MM.1S (cell line): ENCODE measurements at regions not wholly inside any gene's neighbourhood (a gene's known extent, or its start where the extent isn't known, plus 50 kb on each side); places are given as distances from the start of the nearest gene placed in this dataset.

Experiments
- DNase-seq: peaks from one replicate; pipeline ENCODE4 v3.0.0-alpha.2; 2015
- H2AFZ ChIP-seq: fragments of 300-600 bp; sonication (generic); 2 replicates; pipeline ENCODE4 v1.6.0; 2016; ENCODE audit warnings: antibody characterized with exemption, low read length
- H3F3A ChIP-seq: fragments of 300-600 bp; sonication (generic); 2 replicates; pipeline ENCODE4 v1.6.1; 2016; ENCODE audit warnings: mild to moderate bottlenecking, antibody characterized with exemption, low read length, moderate library complexity, mixed read lengths; ENCODE audit not compliant: insufficient read depth
- H3K27ac ChIP-seq: fragments of 300-600 bp; sonication (generic); 2 replicates; pipeline ENCODE4 v1.5.1; 2016; ENCODE audit warnings: mild to moderate bottlenecking, low read length
- H3K27me3 ChIP-seq: fragments of 300-600 bp; sonication (generic); replicated peaks from 2 replicates; pipeline ENCODE4 v1.6.0; 2016; ENCODE audit warnings: low read length; ENCODE audit not compliant: insufficient read depth
- H3K36me3 ChIP-seq: fragments of 300-600 bp; sonication (generic); replicated peaks from 2 replicates; pipeline ENCODE4 v1.6.1; 2016; ENCODE audit warnings: mild to moderate bottlenecking, low read length, mixed read lengths; ENCODE audit not compliant: insufficient read depth
- H3K4me1 ChIP-seq: fragments of 300-600 bp; sonication (generic); 2 replicates; pipeline ENCODE4 v1.6.1; 2016; ENCODE audit warnings: low read length, mixed read lengths
- H3K4me2 ChIP-seq: fragments of 300-600 bp; sonication (generic); 2 replicates; pipeline ENCODE4 v1.6.0; 2016; ENCODE audit warnings: low read depth, low read length
- H3K4me3 ChIP-seq: fragments of 300-600 bp; sonication (generic); 2 replicates; pipeline ENCODE4 v1.5.1; 2016; ENCODE audit warnings: low read length, mixed read lengths
- H3K79me2 ChIP-seq: fragments of 300-600 bp; sonication (generic); 2 replicates; pipeline ENCODE4 v1.6.1; 2016; ENCODE audit warnings: mixed run types, low read length, mixed read lengths
- H3K9ac ChIP-seq: fragments of 300-600 bp; sonication (generic); 2 replicates; pipeline ENCODE4 v1.6.1; 2016; ENCODE audit warnings: low read length, mixed read lengths
- H3K9me2 ChIP-seq: fragments of 300-600 bp; sonication (generic); replicated peaks from 2 replicates; pipeline ENCODE4 v1.6.1; 2016; ENCODE audit warnings: mild to moderate bottlenecking, low read length, mixed read lengths; ENCODE audit not compliant: insufficient read depth
- H3K9me3 ChIP-seq: fragments of 300-600 bp; sonication (generic); replicated peaks from 2 replicates; pipeline ENCODE4 v1.6.1; 2016; ENCODE audit warnings: mild to moderate bottlenecking, low read length, mixed read lengths; ENCODE audit not compliant: insufficient read depth
- H4K20me1 ChIP-seq: fragments of 300-600 bp; sonication (generic); 2 replicates; pipeline ENCODE4 v1.6.1; 2016; ENCODE audit warnings: mild to moderate bottlenecking, low read length, moderate library complexity, mixed read lengths; ENCODE audit not compliant: insufficient read depth
- CTCF ChIP-seq: fragments of 300-600 bp; sonication (generic); IDR thresholded peaks from 2 replicates; pipeline ENCODE4 v1.5.1; 2016; ENCODE audit warnings: antibody characterized with exemption, low read length, mixed read lengths
- EZH2 ChIP-seq: fragments of 300-600 bp; sonication (generic); optimal IDR thresholded peaks from 2 replicates; pipeline ENCODE3; 2017; ENCODE audit warnings: low read depth, mild to moderate bottlenecking, antibody characterized with exemption, low read length, mixed read lengths
- EZH2phosphoT487 ChIP-seq: fragments of 300-600 bp; sonication (generic); IDR thresholded peaks from 2 replicates; pipeline ENCODE4 v1.6.1; 2018; ENCODE audit warnings: antibody characterized with exemption, low read length

- no peaks in the 10 kb centered on the region for H3K9me2 ChIP-seq
- no peaks in the 10 kb centered on the region for H3K36me3 ChIP-seq
- H3K4me2 ChIP-seq, result no peak overlapping the region
- H3F3A ChIP-seq, result no peaks in the 10 kb centered on the region
- H3K27me3 ChIP-seq, result no peaks in the 10 kb centered on the region
- H3K4me3 ChIP-seq, result no peak overlapping the region
- no peak for TF ChIP-seq EZH2
- no peak for TF ChIP-seq EZH2phosphoT487
- TF ChIP-seq CTCF, result no peak
- H3K4me1 ChIP-seq, result no peaks in the 10 kb centered on the region
- no peaks in the 10 kb centered on the region for H4K20me1 ChIP-seq
- no peaks in the 10 kb centered on the region for H3K79me2 ChIP-seq
- H3K9me3 ChIP-seq, result no peaks in the 10 kb centered on the region
- no peak overlapping the region for H2AFZ ChIP-seq
- no peak overlapping the region for H3K27ac ChIP-seq
- no peak overlapping the region for H3K9ac ChIP-seq
- no peak for DNase-seq
Measured at GRCh38 chr16:73846007-73846330, 450.6 kb upstream of the PSMD7 start.

DNA sequence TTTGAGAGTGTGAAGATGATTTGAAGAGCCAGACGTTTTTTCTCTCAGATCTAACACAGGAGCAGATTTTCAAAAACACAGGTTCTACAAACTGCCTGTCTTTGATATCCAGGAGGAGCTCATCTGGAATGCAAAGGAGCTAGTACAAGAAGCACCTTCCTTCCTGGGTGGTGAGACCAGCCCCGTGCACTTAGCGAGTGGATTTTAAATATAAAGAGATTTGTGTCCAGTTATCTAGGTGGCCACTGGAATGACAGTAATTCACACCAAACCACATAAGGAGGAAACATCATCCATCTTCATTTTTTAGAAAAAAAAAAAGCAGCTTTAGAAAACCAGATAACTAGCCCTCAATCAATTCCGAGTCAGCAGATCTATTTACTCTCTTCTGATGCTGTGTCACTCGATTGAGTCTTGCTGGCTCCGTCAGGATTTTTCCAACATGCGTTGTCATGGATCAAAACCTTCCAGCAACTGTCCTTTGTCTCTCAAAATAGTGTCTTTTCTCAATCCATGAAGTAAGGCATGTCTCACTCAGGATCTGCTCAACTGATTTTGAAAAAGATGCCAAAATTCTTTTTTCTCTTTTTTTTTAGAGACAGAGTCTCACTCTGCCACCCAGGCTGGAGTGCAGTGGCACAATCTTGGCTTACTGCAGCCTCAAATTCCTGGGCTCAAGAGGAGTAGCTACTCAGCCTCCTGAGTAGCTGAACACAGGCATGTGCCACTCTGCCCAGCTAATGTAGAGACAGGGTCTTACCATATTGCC is 451.2 kb upstream of the PSMD7 start:
- no peak overlapping the region for H3K4me2 ChIP-seq
- no peaks in the 10 kb centered on the region for H3K9me2 ChIP-seq
- no peaks in the 10 kb centered on the region for H3K4me1 ChIP-seq
- no peaks in the 10 kb centered on the region for H3K9me3 ChIP-seq
- H4K20me1 ChIP-seq, result no peaks in the 10 kb centered on the region
- no peak overlapping the region for H2AFZ ChIP-seq
- no peak for TF ChIP-seq CTCF
- no peak for TF ChIP-seq EZH2
- TF ChIP-seq EZH2phosphoT487, result no peak
- no peak overlapping the region for H3K4me3 ChIP-seq
- no peak overlapping the region for H3K9ac ChIP-seq
- H3K36me3 ChIP-seq, result no peaks in the 10 kb centered on the region
- no peaks in the 10 kb centered on the region for H3K79me2 ChIP-seq
- H3K27me3 ChIP-seq, result no peaks in the 10 kb centered on the region
- no peak overlapping the region for H3K27ac ChIP-seq
- H3F3A ChIP-seq, result no peaks in the 10 kb centered on the region
- no peak for DNase-seq

DNA sequence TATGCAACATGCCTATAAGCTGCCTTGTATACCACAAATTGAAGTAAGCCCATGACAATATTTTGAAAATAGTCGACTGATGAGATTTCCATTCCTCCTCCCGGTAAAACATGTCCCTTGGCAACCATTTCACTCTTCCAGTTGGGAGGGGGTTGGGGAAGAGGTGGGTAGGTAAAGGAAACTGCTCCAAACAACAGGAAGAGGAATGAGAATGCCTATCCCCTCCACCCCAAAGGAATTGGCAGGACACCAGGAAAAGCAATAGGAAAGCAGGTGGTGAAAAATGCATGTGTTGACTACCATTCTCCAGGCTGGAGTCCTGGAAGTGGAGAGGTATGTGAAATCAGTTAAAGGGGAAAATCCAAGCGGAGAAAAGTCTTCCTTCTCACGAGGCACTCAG is 455.9 kb upstream of the PSMD7 start:
- Histone ChIP-seq H3K27me3 (no peaks in the 10 kb centered on the region), H2AFZ (no peak overlapping the region), H3K9ac (no peak overlapping the region), H3K4me1 (no peaks in the 10 kb centered on the region), H3K9me3 (no peaks in the 10 kb centered on the region), H3K36me3 (no peaks in the 10 kb centered on the region), H3K4me2 (no peak overlapping the region), H3F3A (no peaks in the 10 kb centered on the region), H4K20me1 (no peaks in the 10 kb centered on the region), H3K79me2 (no peaks in the 10 kb centered on the region), H3K27ac (no peak overlapping the region), H3K9me2 (no peaks in the 10 kb centered on the region), H3K4me3 (no peak overlapping the region)
- TF ChIP-seq CTCF (no peak), EZH2phosphoT487 (no peak), EZH2 (no peak)
- no peak for DNase-seq
